ENCODE measurements at regions not wholly inside any gene's neighbourhood (a gene's known extent, or its start where the extent isn't known, plus 50 kb on each side); places are given as distances from the start of the nearest gene placed in this dataset.

DNA sequence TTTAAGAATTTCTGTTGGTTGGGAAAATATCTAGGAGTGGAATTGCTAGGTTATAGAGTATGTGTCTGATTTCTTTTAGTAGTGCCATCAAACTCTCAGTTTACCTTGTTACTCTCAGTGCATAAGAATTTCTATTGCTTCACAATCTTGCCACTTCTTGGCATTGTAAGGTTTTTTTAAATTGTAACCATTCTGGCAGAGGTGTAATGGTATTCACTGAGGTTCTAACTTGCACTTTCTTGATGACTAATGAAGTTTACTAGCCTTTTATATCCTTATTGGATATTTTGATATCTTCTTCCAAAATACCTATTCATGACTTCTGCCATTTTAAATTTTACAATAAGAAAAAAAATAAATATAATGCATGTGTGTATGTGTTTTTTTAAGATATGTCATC lies 478.0 kb downstream of the NAV3 start:
- no peaks in the 10 kb centered on the region for H3K36me3 Mint-ChIP-seq (ENCODE audit: low read depth)
- peaks cover 2% of the 10 kb centered on the region for H3K9me3 Mint-ChIP-seq (ENCODE audit: low read depth)
- H3K4me3 Mint-ChIP-seq (ENCODE audit: unreplicated experiment): no peak overlapping the region
- no peak for TF ChIP-seq CTCF (IDR thresholded peaks at IDR 0.05)
- no peak overlapping the region for H3K27ac Mint-ChIP-seq (ENCODE audit: unreplicated experiment)
- no peak for DNase-seq (ENCODE audit: low spot score)
- peaks cover 8% of the 10 kb centered on the region for H3K27me3 Mint-ChIP-seq (ENCODE audit: low read depth)
- no peaks in the 10 kb centered on the region for H3K4me1 Mint-ChIP-seq (ENCODE audit: low read depth)

- Mint-ChIP-seq H3K9me3 (ENCODE audit: low read depth) (peaks cover 10% of the 10 kb centered on the region), H3K27me3 (ENCODE audit: low read depth) (peaks cover 25% of the 10 kb centered on the region), H3K36me3 (ENCODE audit: low read depth) (peaks cover 1% of the 10 kb centered on the region), H3K4me3 (ENCODE audit: unreplicated experiment) (no peak overlapping the region), H3K27ac (ENCODE audit: unreplicated experiment) (no peak overlapping the region), H3K4me1 (ENCODE audit: low read depth) (no peaks in the 10 kb centered on the region)
- TF ChIP-seq CTCF (IDR thresholded peaks at IDR 0.05): no peak
- DNase-seq (ENCODE audit: low spot score): no peak
Measured at GRCh38 chr12:78315028-78315427, 484.3 kb downstream of the NAV3 start.

- H3K4me1 Mint-ChIP-seq (ENCODE audit: low read depth): no peaks in the 10 kb centered on the region
- no peak overlapping the region for H3K27ac Mint-ChIP-seq (ENCODE audit: unreplicated experiment)
- peaks cover 10% of the 10 kb centered on the region for H3K9me3 Mint-ChIP-seq (ENCODE audit: low read depth)
- H3K27me3 Mint-ChIP-seq (ENCODE audit: low read depth): peaks cover 28% of the 10 kb centered on the region
- no peak for DNase-seq (ENCODE audit: low spot score)
- H3K36me3 Mint-ChIP-seq (ENCODE audit: low read depth): peaks cover 1% of the 10 kb centered on the region
- TF ChIP-seq CTCF (IDR thresholded peaks at IDR 0.05): no peak
- H3K4me3 Mint-ChIP-seq (ENCODE audit: unreplicated experiment): no peak overlapping the region
Measured at GRCh38 chr12:78316136-78316535, 485.4 kb downstream of the NAV3 start.

DNA sequence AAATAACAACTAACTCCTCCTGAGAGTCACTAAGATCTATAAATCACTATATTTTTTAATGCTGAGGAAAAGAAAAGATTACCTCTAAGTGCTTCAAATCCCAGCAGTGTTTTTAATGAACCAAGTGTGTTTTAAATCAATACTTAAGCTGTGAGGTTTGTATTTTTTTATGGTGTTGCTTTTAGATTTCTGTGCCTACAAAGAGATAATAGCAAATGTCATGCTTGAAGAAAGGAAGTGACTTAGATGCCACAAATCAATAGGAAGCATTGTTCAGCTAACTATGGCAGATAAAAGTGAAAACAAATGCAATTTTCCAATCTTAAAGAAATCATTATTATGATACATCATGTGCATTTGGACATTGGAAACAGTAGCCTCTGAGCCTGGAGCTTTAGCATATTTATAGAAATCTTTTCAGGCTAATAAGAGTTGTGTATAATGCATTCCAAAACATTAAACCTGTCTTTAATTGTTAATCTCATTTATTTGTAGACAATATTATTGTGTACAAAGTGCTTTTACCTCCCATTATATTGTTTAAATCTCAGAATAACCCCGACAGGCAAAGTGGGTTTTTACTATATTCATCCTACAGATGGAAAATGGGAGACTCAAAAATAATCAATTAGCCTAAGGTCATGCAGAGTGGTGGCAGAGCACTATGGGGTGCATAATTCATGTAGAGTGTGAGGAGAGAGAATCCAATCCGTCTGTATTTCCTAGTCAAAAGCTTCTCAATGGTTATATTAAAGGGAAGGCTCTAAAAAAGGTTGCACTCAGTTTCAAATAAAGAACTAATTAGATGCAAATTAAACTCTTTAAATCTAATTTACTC lies 486.2 kb downstream of the NAV3 start:
- no peak for DNase-seq (ENCODE audit: low spot score)
- TF ChIP-seq CTCF (IDR thresholded peaks at IDR 0.05): no peak
- H3K4me1 Mint-ChIP-seq (ENCODE audit: low read depth): no peaks in the 10 kb centered on the region
- peaks cover 32% of the 10 kb centered on the region for H3K27me3 Mint-ChIP-seq (ENCODE audit: low read depth)
- H3K9me3 Mint-ChIP-seq (ENCODE audit: low read depth): peaks cover 10% of the 10 kb centered on the region
- no peak overlapping the region for H3K4me3 Mint-ChIP-seq (ENCODE audit: unreplicated experiment)
- no peak overlapping the region for H3K27ac Mint-ChIP-seq (ENCODE audit: unreplicated experiment)
- H3K36me3 Mint-ChIP-seq (ENCODE audit: low read depth): peaks cover 1% of the 10 kb centered on the region

- TF ChIP-seq CTCF (IDR thresholded peaks at IDR 0.05): no peak
- Mint-ChIP-seq H3K27me3 (ENCODE audit: low read depth) (peaks cover 26% of the 10 kb centered on the region), H3K4me1 (ENCODE audit: low read depth) (no peaks in the 10 kb centered on the region), H3K36me3 (ENCODE audit: low read depth) (peaks cover 3% of the 10 kb centered on the region), H3K27ac (ENCODE audit: unreplicated experiment) (no peak overlapping the region), H3K4me3 (ENCODE audit: unreplicated experiment) (no peak overlapping the region), H3K9me3 (ENCODE audit: low read depth) (peaks cover 10% of the 10 kb centered on the region)
- no peak for DNase-seq (ENCODE audit: low spot score)
Measured at GRCh38 chr12:78321696-78322095, 491.0 kb downstream of the NAV3 start.

Data from chondrocyte (in vitro differentiated cells).